H9 (cell line): ENCODE measurements at regions not wholly inside any gene's neighbourhood (a gene's known extent, or its start where the extent isn't known, plus 50 kb on each side); places are given as distances from the start of the nearest gene placed in this dataset.

Experiments used
- DNase-seq: peaks from one replicate; pipeline ENCODE4 v3.0.0-alpha.2; 2017
- H2AFZ ChIP-seq: one replicate; pipeline ENCODE4 v1.6.1; 2013; ENCODE audit warnings: mild to moderate bottlenecking, low read length, control low read depth, moderate library complexity
- H2AK5ac ChIP-seq: 2 replicates; pipeline ENCODE4 v1.6.1; 2013; ENCODE audit warnings: low read length, control low read depth, mixed read lengths; ENCODE audit not compliant: insufficient read length
- H2BK120ac ChIP-seq: one replicate; pipeline ENCODE4 v1.6.1; 2013; ENCODE audit warnings: low read depth, mild to moderate bottlenecking, low read length, control low read depth, inconsistent platforms; ENCODE audit not compliant: poor library complexity, severe bottlenecking
- H2BK12ac ChIP-seq: 2 replicates; pipeline ENCODE4 v1.6.1; 2013; ENCODE audit warnings: low read length, control low read depth, mixed read lengths, low read depth; ENCODE audit not compliant: insufficient read length
- H2BK15ac ChIP-seq: 2 replicates; pipeline ENCODE4 v1.6.1; 2013; ENCODE audit warnings: low read depth, low read length, control low read depth
- H2BK20ac ChIP-seq: one replicate; pipeline ENCODE4 v1.6.1; 2013; ENCODE audit warnings: low read depth, mild to moderate bottlenecking, low read length, control low read depth, inconsistent platforms; ENCODE audit not compliant: poor library complexity, severe bottlenecking
- H2BK5ac ChIP-seq: 2 replicates; pipeline ENCODE4 v1.6.1; 2013; ENCODE audit warnings: low read length, control low read depth, mixed read lengths; ENCODE audit not compliant: insufficient read length
- H3K14ac ChIP-seq: 2 replicates; pipeline ENCODE4 v1.6.1; 2013; ENCODE audit warnings: low read length, control low read depth; ENCODE audit not compliant: insufficient read depth
- H3K18ac ChIP-seq: 2 replicates; pipeline ENCODE4 v1.6.1; 2013; ENCODE audit warnings: low read depth, mild to moderate bottlenecking, mixed read lengths, low read length, control low read depth; ENCODE audit not compliant: insufficient read length
- H3K23ac ChIP-seq: 2 replicates; pipeline ENCODE4 v1.6.1; 2013; ENCODE audit warnings: low read length, control low read depth, mixed read lengths, low read depth; ENCODE audit not compliant: insufficient read length
- H3K23me2 ChIP-seq: 2 replicates; pipeline ENCODE4 v1.6.1; 2013; ENCODE audit warnings: low read depth, mild to moderate bottlenecking, mixed read lengths, low read length, control low read depth; ENCODE audit not compliant: insufficient read length, poor library complexity, severe bottlenecking
- H3K27ac ChIP-seq: 2 replicates; pipeline ENCODE4 v1.5.1; 2013; ENCODE audit warnings: low read length, control low read depth, mixed read lengths, low read depth; ENCODE audit not compliant: insufficient read length
- H3K27me3 ChIP-seq: 2 replicates; pipeline ENCODE4 v1.6.1; 2013; ENCODE audit warnings: low read length, control low read depth, inconsistent platforms; ENCODE audit not compliant: insufficient read depth
- H3K4ac ChIP-seq: 2 replicates; pipeline ENCODE4 v1.6.1; 2013; ENCODE audit warnings: low read depth, mild to moderate bottlenecking, control low read depth, inconsistent platforms, low read length, moderate library complexity
- H3K4me1 ChIP-seq: 2 replicates; pipeline ENCODE4 v1.6.1; 2013; ENCODE audit warnings: low read length, control low read depth, inconsistent platforms; ENCODE audit not compliant: insufficient read depth
- H3K4me2 ChIP-seq: 2 replicates; pipeline ENCODE4 v1.6.1; 2013; ENCODE audit warnings: low read length, control low read depth, mixed read lengths; ENCODE audit not compliant: insufficient read length, insufficient read depth
- H3K56ac ChIP-seq: 2 replicates; pipeline ENCODE4 v1.6.1; 2013; ENCODE audit warnings: low read depth, mild to moderate bottlenecking, mixed read lengths, low read length, control low read depth; ENCODE audit not compliant: insufficient read length
- H3K79me1 ChIP-seq: 2 replicates; pipeline ENCODE4 v1.6.1; 2013; ENCODE audit warnings: low read depth, mild to moderate bottlenecking, moderate library complexity, low read length, control low read depth, inconsistent platforms; ENCODE audit not compliant: insufficient read depth, poor library complexity, severe bottlenecking
- H3K79me2 ChIP-seq: 2 replicates; pipeline ENCODE4 v1.6.1; 2013; ENCODE audit warnings: low read length, control low read depth, inconsistent platforms; ENCODE audit not compliant: insufficient read depth
- H3K9ac ChIP-seq: 2 replicates; pipeline ENCODE4 v1.6.1; 2013; ENCODE audit warnings: low read length, control low read depth, mixed read lengths; ENCODE audit not compliant: insufficient read length; ENCODE audit errors: extremely low read depth
- H3K9me3 ChIP-seq: one replicate; pipeline ENCODE4 v1.6.1; 2013; ENCODE audit warnings: low read depth, low read length, inconsistent platforms; ENCODE audit not compliant: control insufficient read depth
- H3T11ph ChIP-seq: one replicate; pipeline ENCODE4 v1.6.1; 2013; ENCODE audit warnings: mild to moderate bottlenecking, low read length, control low read depth, inconsistent platforms
- H4K20me1 ChIP-seq: one replicate; pipeline ENCODE4 v1.6.1; 2013; ENCODE audit not compliant: control insufficient read depth, insufficient read length, insufficient read depth
- H4K5ac ChIP-seq: 2 replicates; pipeline ENCODE4 v1.6.1; 2013; ENCODE audit warnings: low read depth, mild to moderate bottlenecking, mixed read lengths, low read length, control low read depth; ENCODE audit not compliant: insufficient read length
- H4K8ac ChIP-seq: replicated peaks from 2 replicates; pipeline ENCODE4 v1.6.1; 2013; ENCODE audit warnings: low read length, control low read depth, mixed read lengths, low read depth; ENCODE audit not compliant: insufficient read length
- H4K91ac ChIP-seq: 2 replicates; pipeline ENCODE4 v1.6.1; 2013; ENCODE audit warnings: low read depth, mild to moderate bottlenecking, moderate library complexity, mixed read lengths, low read length, control low read depth; ENCODE audit not compliant: insufficient read length
- H3K27ac Mint-ChIP-seq, 3 experiments: 2 replicates in 2 of 3; 3 replicates in 1 of 3; pipeline ENCODE4 v1.8.0; 2020 to 2021; ENCODE audit warnings: mixed read lengths in 3 of 3, mild to moderate bottlenecking in 1 of 3, moderate library complexity in 1 of 3
- H3K27me3 Mint-ChIP-seq: 2 replicates; pipeline ENCODE4 v1.8.0; 2021; ENCODE audit warnings: low read depth, mild to moderate bottlenecking, moderate library complexity, mixed read lengths
- H3K36me3 Mint-ChIP-seq, 3 experiments: 2 replicates in 2 of 3; 3 replicates in 1 of 3; pipeline ENCODE4 v1.8.0; 2020 to 2021; ENCODE audit warnings: low read depth in 3 of 3, mixed read lengths in 3 of 3; ENCODE audit not compliant: insufficient read depth in 1 of 3
- H3K4me1 Mint-ChIP-seq, 2 experiments: 2 replicates each; pipeline ENCODE4 v1.8.0; 2020; ENCODE audit warnings: mixed read lengths in 2 of 2
- H3K4me3 Mint-ChIP-seq, 2 experiments: 2 replicates in 1 of 2; 3 replicates in 1 of 2; pipeline ENCODE4 v1.8.0; 2020 to 2021; ENCODE audit warnings: mild to moderate bottlenecking in 2 of 2, mixed read lengths in 2 of 2, moderate library complexity in 1 of 2
- H3K9me3 Mint-ChIP-seq, 2 experiments: 2 replicates in 1 of 2; 3 replicates in 1 of 2; pipeline ENCODE4 v1.8.0; 2020; ENCODE audit warnings: mild to moderate bottlenecking in 2 of 2, mixed read lengths in 2 of 2, moderate library complexity in 1 of 2
- WGBS: extraction: QIAGEN DNeasy Blood & Tissue Kit; methylation state at CpG from one replicate; pipeline ENCODE4 v1.1.7; 2013; ENCODE audit warnings: missing lambda C conversion rate, low lambda C conversion rate, mixed read lengths; ENCODE audit not compliant: insufficient read length; ENCODE audit errors: extremely low coverage; 5-methylcytosine and 5-hydroxymethylcytosine counted together
- TF ChIP-seq, protein P1 (sequence below): fragments of 200-600 bp; sonication (generic); conservative IDR thresholded peaks from 3 replicates; pipeline ENCODE4 v1.8.0; 2021; ENCODE audit warnings: antibody characterized with exemption, mild to moderate bottlenecking

DNA sequence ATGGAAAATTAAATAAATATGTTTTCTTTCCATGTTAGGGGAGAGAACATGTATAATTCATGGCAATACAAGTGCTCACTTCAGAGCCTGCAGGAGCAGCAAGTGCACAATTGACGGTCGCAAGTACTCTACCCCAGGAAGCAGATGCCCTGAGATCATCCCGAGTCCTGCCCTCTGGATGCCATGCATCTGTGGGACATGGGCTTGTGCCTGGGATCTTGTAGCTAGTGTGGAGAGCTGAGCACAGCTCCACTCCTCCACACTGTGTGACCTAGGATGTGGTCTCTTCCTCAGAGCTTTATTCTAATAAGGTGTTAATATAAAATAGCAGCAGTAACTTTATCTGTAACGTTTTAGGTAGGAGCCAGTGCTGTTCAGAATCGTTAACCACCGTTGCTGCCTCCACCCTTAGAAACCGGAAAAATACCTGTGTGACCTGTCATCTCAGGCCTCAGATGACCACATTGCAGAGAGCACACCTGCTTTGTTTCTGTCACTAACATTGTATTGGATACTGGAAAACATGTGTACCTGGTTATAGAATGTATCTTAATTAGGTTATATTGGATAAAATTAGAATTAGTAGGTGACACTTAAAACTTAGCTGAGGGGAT lies 105.0 kb upstream of the GOLGA6L6 start:
- Histone ChIP-seq H4K91ac (no peak overlapping the region), H3K27ac (no peak overlapping the region), H3K4me2 (no peak overlapping the region), H2BK15ac (no peak overlapping the region), H4K8ac (no peak overlapping the region), H2BK5ac (no peak overlapping the region), H4K5ac (no peak overlapping the region), H3K18ac (no peak overlapping the region), H2AFZ (no peak overlapping the region), H3K79me1 (no peaks in the 10 kb centered on the region), H2BK12ac (no peak overlapping the region), H3K23me2 (no peaks in the 10 kb centered on the region), H3K79me2 (no peaks in the 10 kb centered on the region), H2AK5ac (no peak overlapping the region), H3K23ac (no peak overlapping the region), H3K14ac (no peak overlapping the region), H3K4me1 (no peaks in the 10 kb centered on the region), H3K56ac (no peak overlapping the region), H2BK20ac (no peak overlapping the region), H3T11ph (no peak overlapping the region), H3K9me3 (peaks cover 88% of the 10 kb centered on the region), H4K20me1 (no peaks in the 10 kb centered on the region), H3K9ac (no peak overlapping the region), H3K27me3 (no peaks in the 10 kb centered on the region), H2BK120ac (no peak overlapping the region), H3K4ac (no peak overlapping the region)
- no CpG with 5 or more reads among the region's 7 CpGs for WGBS
- DNase-seq, result no peak
- H3K4me3 Mint-ChIP-seq, result no peak overlapping the region
- no peak overlapping the region for H3K27ac Mint-ChIP-seq
- TF ChIP-seq, protein P1, sequence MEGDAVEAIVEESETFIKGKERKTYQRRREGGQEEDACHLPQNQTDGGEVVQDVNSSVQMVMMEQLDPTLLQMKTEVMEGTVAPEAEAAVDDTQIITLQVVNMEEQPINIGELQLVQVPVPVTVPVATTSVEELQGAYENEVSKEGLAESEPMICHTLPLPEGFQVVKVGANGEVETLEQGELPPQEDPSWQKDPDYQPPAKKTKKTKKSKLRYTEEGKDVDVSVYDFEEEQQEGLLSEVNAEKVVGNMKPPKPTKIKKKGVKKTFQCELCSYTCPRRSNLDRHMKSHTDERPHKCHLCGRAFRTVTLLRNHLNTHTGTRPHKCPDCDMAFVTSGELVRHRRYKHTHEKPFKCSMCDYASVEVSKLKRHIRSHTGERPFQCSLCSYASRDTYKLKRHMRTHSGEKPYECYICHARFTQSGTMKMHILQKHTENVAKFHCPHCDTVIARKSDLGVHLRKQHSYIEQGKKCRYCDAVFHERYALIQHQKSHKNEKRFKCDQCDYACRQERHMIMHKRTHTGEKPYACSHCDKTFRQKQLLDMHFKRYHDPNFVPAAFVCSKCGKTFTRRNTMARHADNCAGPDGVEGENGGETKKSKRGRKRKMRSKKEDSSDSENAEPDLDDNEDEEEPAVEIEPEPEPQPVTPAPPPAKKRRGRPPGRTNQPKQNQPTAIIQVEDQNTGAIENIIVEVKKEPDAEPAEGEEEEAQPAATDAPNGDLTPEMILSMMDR, result no peak
- H3K4me1 Mint-ChIP-seq, result no peaks in the 10 kb centered on the region
- no peaks in the 10 kb centered on the region; the same call in 1 of the 2 replicates for H3K27me3 Mint-ChIP-seq
- peaks cover 12 to 20% (median 18%) of the 10 kb centered on the region in 3 experiments; a peak in 6 of 7 replicates for H3K36me3 Mint-ChIP-seq
- no peaks in the 10 kb centered on the region; a peak in 2 of 5 replicates for H3K9me3 Mint-ChIP-seq
